ENCODE measurements at regions not wholly inside any gene's neighbourhood (a gene's known extent, or its start where the extent isn't known, plus 50 kb on each side); places are given as distances from the start of the nearest gene placed in this dataset.

DNA sequence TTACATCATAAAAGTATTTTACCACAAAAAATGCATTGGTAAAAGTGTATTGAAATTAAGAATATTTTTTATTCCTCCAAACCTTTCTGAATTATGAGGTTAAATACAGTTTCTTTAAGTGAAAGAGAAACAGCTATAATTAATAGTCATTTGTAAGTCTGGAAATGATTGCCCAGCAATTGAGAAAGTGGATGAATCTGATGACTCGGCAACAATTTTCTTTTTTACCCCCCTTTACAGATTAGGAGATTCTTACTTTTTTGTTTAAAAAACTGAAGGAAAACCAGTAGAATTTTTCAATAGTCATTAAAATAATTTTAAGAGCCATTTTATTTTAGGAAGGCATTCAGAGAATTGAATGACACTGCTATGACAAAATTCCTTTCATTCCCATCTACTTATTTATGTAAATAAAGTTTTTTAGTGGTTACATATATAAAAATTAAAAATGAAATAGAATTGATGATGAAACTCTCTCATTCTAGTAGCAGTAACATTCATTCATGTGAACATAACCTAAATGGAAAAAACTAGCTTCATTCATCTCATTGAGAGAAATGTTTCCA is 134.1 kb upstream of the PRNP start:
- TF ChIP-seq, protein P1, sequence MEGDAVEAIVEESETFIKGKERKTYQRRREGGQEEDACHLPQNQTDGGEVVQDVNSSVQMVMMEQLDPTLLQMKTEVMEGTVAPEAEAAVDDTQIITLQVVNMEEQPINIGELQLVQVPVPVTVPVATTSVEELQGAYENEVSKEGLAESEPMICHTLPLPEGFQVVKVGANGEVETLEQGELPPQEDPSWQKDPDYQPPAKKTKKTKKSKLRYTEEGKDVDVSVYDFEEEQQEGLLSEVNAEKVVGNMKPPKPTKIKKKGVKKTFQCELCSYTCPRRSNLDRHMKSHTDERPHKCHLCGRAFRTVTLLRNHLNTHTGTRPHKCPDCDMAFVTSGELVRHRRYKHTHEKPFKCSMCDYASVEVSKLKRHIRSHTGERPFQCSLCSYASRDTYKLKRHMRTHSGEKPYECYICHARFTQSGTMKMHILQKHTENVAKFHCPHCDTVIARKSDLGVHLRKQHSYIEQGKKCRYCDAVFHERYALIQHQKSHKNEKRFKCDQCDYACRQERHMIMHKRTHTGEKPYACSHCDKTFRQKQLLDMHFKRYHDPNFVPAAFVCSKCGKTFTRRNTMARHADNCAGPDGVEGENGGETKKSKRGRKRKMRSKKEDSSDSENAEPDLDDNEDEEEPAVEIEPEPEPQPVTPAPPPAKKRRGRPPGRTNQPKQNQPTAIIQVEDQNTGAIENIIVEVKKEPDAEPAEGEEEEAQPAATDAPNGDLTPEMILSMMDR (IDR thresholded peaks at IDR 0.05): no peak
- TF ChIP-seq EZH2 (IDR thresholded peaks at IDR 0.05; ENCODE audit: borderline replicate concordance, insufficient read depth, low read depth, low read length, poor library complexity, severe bottlenecking): no peak

Measured in B cell (primary cell).